ENCODE measurements at regions not wholly inside any gene's neighbourhood (a gene's known extent, or its start where the extent isn't known, plus 50 kb on each side); places are given as distances from the start of the nearest gene placed in this dataset.

DNA sequence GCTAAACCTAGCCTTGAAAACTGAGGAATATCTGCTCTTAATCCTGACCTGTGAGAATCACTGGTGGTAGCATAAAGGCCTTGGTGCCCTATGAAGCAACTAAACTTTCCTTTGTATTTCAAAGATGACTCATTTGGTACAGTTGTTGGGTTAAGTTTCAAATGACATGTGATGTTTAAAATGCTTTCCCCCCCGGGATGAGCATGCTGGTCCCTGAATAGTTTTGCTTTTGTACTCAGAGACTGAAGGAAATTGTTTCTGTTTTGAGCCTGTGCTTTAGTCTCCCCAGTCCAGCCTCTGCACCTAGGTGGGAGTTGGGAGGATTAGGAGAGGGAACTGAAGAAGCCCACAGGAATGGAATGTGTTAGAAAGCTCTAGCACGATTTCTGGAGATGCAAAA, 258.9 kb upstream of the NPY start:
- H3K27me3 ChIP-seq: no peaks in the 10 kb centered on the region
- H3K4me2 ChIP-seq: peak overlapping the region; percentile 39 to 72 (median 65)
- H4K20me1 ChIP-seq: no peaks in the 10 kb centered on the region
- H3K4me3 ChIP-seq: no peak overlapping the region
- 0 out of 22 replicates have a peak, but pooled peaks cover 0 to 5% (median 0%) of the 10 kb centered on the region in 11 experiments for H3K9me3 ChIP-seq (replicated peaks in 1 of 11)
- peaks cover 12 to 29% (median 14%) of the 10 kb centered on the region in 10 experiments for H3K4me1 ChIP-seq
- H3K36me3 ChIP-seq: no peaks in the 10 kb centered on the region
- peak overlapping the region in 1 of 11 experiments; percentile 33; a peak in 1 of 22 replicates for H3K9ac ChIP-seq
- no peak for TF ChIP-seq Cebpa-rat (IDR thresholded peaks at IDR 0.05)
- H3K27ac ChIP-seq: peak overlapping the region in 8 of 11 experiments; percentile 8 to 57 (median 26); a peak in 11 of 22 replicates

DNA sequence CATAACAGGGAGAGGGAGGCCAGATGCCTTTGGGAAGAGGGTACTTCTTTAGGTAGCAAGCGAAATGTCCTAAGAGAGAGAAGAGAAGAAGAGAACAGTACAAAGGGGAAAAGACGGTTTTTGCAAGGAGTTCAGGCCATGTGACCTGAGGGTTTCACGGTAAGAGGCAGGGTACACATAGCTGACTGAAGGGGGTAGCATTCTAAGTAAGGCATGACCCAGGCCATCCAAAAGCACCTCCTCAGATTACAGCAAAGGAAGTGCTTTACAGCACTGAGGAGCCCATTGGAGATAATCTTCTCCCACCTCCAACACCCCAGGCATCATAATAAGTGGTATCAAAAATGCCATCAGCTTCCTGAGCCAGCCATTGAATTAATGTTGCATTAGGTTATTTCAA, 258.2 kb upstream of the NPY start:
- Histone ChIP-seq H3K27me3 (no peaks in the 10 kb centered on the region), H3K4me3 (no peak overlapping the region), H3K9me3 (replicated peaks in 1 of 11) (0 out of 22 replicates have a peak, but pooled peaks cover 0 to 5% (median 0%) of the 10 kb centered on the region in 11 experiments), H3K4me1 (peaks cover 12 to 29% (median 14%) of the 10 kb centered on the region in 10 experiments), H3K4me2 (peak overlapping the region in 5 of 11 experiments; percentile 39 to 72 (median 66); a peak in 4 of 22 replicates), H3K9ac (no peak overlapping the region), H3K36me3 (no peaks in the 10 kb centered on the region), H4K20me1 (no peaks in the 10 kb centered on the region), H3K27ac (no peak overlapping the region)
- no peak for TF ChIP-seq Cebpa-rat (IDR thresholded peaks at IDR 0.05)

DNA sequence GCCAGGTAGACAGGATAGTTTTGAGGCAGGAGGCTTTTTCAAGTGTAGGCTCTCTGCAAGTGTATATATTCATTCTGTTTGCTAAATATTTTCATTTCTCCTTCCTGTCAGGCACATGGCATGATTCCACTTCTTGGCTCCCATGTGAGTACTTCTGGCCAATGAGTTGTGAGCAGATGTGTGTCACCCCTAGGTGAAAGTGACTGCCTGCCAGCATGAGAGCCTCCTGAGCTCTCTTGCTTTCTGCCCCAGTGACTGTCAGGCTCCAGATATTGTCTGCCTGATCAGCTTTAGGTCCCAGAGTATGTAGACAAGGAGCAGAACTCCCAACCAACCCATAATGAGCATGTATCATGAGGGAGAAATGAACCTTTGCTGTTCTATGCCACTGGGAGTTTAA, 257.6 kb upstream of the NPY start:
- Histone ChIP-seq H3K36me3 (no peaks in the 10 kb centered on the region), H3K27ac (no peak overlapping the region), H3K4me2 (peak overlapping the region in 1 of 11 experiments; percentile 2; a peak in 1 of 22 replicates), H3K27me3 (no peaks in the 10 kb centered on the region), H3K9me3 (replicated peaks in 1 of 11) (0 out of 22 replicates have a peak, but pooled peaks cover 0 to 5% (median 0%) of the 10 kb centered on the region in 11 experiments), H3K4me3 (no peak overlapping the region), H3K4me1 (peaks cover 12 to 29% (median 14%) of the 10 kb centered on the region in 10 experiments), H4K20me1 (no peaks in the 10 kb centered on the region), H3K9ac (no peak overlapping the region)
- TF ChIP-seq Cebpa-rat (IDR thresholded peaks at IDR 0.05): no peak

- Histone ChIP-seq H3K36me3 (no peaks in the 10 kb centered on the region), H3K27ac (no peak overlapping the region), H3K9ac (no peak overlapping the region), H3K4me3 (no peak overlapping the region), H3K4me2 (no peak overlapping the region), H3K27me3 (no peaks in the 10 kb centered on the region), H3K9me3 (replicated peaks in 1 of 11) (no peaks in the 10 kb centered on the region), H3K4me1 (peaks cover 12 to 23% (median 13%) of the 10 kb centered on the region in 10 experiments), H4K20me1 (no peaks in the 10 kb centered on the region)
- TF ChIP-seq Cebpa-rat (IDR thresholded peaks at IDR 0.05): no peak
Measured at GRCh38 chr7:24029068-24029467, 254.9 kb upstream of the NPY start.

GRCh38 chr7:24034251-24034650, 249.7 kb upstream of the NPY start:
- H4K20me1 ChIP-seq: no peaks in the 10 kb centered on the region
- H3K4me3 ChIP-seq: no peak overlapping the region
- H3K27me3 ChIP-seq: no peaks in the 10 kb centered on the region
- H3K36me3 ChIP-seq: no peaks in the 10 kb centered on the region
- H3K4me2 ChIP-seq: no peak overlapping the region
- 0 out of 20 replicates have a peak, but pooled peaks cover 0 to 5% (median 0%) of the 10 kb centered on the region in 10 experiments for H3K4me1 ChIP-seq
- no peaks in the 10 kb centered on the region for H3K9me3 ChIP-seq (replicated peaks in 1 of 11)
- no peak for TF ChIP-seq Cebpa-rat (IDR thresholded peaks at IDR 0.05)
- H3K9ac ChIP-seq: no peak overlapping the region
- no peak overlapping the region for H3K27ac ChIP-seq

DNA sequence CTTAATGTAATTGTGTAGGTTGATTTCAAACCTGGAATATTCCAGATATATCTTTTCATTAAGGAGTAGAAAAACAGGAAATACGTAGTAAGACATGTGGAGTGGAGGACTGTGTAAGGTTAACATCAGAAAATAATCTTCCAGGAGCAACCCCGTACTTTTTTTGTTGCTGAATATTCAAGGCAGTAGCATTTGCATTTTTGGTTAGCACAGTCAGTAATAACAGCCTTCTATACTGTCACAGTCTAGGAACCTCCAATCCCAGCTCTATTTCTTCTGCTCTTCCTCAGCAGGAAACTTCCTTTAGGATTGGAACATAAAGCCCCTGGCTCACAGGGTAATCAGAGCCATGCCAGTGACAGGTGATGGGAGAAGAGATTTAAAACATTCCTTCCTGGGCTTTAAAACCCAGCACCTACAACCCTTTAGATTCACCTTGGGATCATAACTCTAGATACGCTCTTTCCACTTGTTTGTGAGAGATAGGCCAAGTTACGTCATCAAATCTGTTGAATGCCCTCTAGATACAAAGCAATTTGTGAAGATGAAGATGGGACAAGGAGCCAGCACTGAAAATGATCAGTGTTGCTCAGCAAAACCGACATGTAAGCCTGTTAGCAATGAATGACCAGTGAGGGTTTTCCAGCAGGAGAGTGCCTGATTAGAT, 248.5 kb upstream of the NPY start:
- no peak overlapping the region for H3K4me3 ChIP-seq
- H3K9ac ChIP-seq: no peak overlapping the region
- H3K4me1 ChIP-seq: 0 out of 20 replicates have a peak, but pooled peaks cover 0 to 5% (median 0%) of the 10 kb centered on the region in 10 experiments
- no peak for TF ChIP-seq Cebpa-rat (IDR thresholded peaks at IDR 0.05)
- no peak overlapping the region for H3K4me2 ChIP-seq
- no peaks in the 10 kb centered on the region for H3K9me3 ChIP-seq (replicated peaks in 1 of 11)
- H3K27me3 ChIP-seq: no peaks in the 10 kb centered on the region
- H4K20me1 ChIP-seq: no peaks in the 10 kb centered on the region
- no peaks in the 10 kb centered on the region for H3K36me3 ChIP-seq
- no peak overlapping the region for H3K27ac ChIP-seq

DNA sequence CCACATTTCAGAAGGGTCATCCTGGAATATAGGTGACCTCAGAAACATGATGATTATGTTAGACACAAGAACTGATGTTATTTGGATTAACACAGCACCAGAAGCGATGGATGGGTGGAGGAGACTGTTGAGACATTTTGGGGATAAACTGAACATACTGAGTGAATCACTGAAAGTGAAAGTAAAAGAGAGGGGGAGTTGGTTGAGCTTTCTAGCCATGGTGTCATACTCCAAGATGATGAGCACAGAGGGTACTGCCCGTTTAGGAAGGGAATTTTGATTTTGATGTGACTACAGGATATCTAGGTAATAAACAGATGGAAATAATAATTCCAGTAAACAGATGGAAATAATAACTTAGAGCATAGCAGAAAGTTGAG, 248.0 kb upstream of the NPY start:
- H3K4me1 ChIP-seq: 0 out of 20 replicates have a peak, but pooled peaks cover 0 to 5% (median 0%) of the 10 kb centered on the region in 10 experiments

DNA sequence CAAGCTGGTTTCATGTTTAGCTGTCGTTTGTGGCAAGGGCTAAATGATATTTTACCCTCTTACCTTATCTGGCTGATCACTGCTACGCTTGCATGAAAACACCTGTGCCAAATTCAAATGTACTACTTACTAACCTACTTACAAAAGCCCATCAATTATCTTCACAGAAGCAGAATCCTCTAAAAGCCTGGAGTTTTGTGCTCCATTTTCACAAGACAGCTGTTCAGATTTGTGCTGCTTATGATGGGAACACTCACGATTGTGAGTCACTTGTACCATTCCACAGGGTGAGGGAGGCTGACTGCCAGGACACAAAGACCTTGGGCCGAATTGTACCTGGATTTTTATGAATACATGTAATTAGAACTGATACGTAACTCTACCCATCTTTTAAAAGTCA, 245.0 kb upstream of the NPY start:
- Histone ChIP-seq H3K4me1 (0 out of 20 replicates have a peak, but pooled peaks cover 0 to 5% (median 0%) of the 10 kb centered on the region in 10 experiments), H3K9me3 (replicated peaks in 1 of 11) (no peaks in the 10 kb centered on the region), H3K27me3 (no peaks in the 10 kb centered on the region), H3K9ac (no peak overlapping the region), H3K4me2 (no peak overlapping the region), H3K27ac (no peak overlapping the region), H3K4me3 (no peak overlapping the region), H4K20me1 (no peaks in the 10 kb centered on the region), H3K36me3 (no peaks in the 10 kb centered on the region)
- TF ChIP-seq Cebpa-rat (IDR thresholded peaks at IDR 0.05): no peak

More for the DNA sequence above, 248.0 kb upstream of the NPY start:
- Histone ChIP-seq H3K9me3 (replicated peaks in 1 of 11) (no peaks in the 10 kb centered on the region), H4K20me1 (no peaks in the 10 kb centered on the region), H3K4me3 (no peak overlapping the region), H3K4me2 (no peak overlapping the region), H3K27ac (no peak overlapping the region), H3K36me3 (no peaks in the 10 kb centered on the region), H3K27me3 (no peaks in the 10 kb centered on the region), H3K9ac (no peak overlapping the region)
- no peak for TF ChIP-seq Cebpa-rat (IDR thresholded peaks at IDR 0.05)

DNA sequence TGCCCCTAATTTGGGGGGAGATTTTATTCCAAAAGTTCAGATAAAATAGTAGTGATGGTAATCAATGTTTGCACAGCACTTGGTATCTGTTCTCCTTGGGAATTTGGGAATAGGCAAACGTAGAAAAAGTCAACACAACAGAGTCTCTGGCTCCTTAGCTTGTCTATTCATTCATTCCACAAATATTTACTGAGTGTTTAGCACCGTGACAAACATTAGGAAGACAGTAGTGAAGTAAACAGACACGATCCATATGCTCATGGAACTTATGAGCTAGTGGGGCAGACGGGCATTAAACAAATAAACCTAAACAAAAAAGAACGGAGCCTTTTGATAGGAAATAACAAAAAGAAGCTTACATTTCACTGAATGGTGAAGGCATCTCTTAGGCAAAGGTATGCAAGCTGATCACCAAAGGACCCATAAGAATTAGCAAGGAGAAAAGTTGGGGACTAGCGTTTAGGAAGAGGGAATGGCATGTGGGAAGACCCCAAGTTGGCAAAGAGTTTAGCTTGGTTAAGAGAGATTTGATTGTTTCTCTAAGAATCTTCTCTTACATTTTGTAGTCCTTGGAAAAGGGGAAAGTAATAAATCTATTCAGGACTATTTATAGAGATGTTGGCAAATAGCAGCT, 243.9 kb upstream of the NPY start:
- H4K20me1 ChIP-seq: no peaks in the 10 kb centered on the region
- H3K4me2 ChIP-seq: no peak overlapping the region
- H3K9me3 ChIP-seq (replicated peaks in 1 of 11): peaks cover 0 to 4% (median 0%) of the 10 kb centered on the region in 11 experiments; a peak in 1 of 22 replicates
- H3K9ac ChIP-seq: no peak overlapping the region
- no peaks in the 10 kb centered on the region for H3K27me3 ChIP-seq
- H3K4me3 ChIP-seq: no peak overlapping the region
- no peak overlapping the region for H3K27ac ChIP-seq
- 0 out of 20 replicates have a peak, but pooled peaks cover 0 to 5% (median 0%) of the 10 kb centered on the region in 10 experiments for H3K4me1 ChIP-seq
- no peak for TF ChIP-seq Cebpa-rat (IDR thresholded peaks at IDR 0.05)
- H3K36me3 ChIP-seq: no peaks in the 10 kb centered on the region

Measured in BLaER1 treated with 17β-estradiol and CSF1 and Interleukin-3, amounts not matched to agents 10 nM and 100 nM (cell line).